Limb (tissue), 2 donors: ENCODE measurements at regions not wholly inside any gene's neighbourhood (a gene's known extent, or its start where the extent isn't known, plus 50 kb on each side); places are given as distances from the start of the nearest gene placed in this dataset.

ENCODE experiments used
- DNase-seq, 2 donors: peaks; one replicate each; pipeline ENCODE4 v3.0.0-alpha.2; 2016; ENCODE audit errors: extremely low spot score in 2 of 2

GRCh38 chr4:136763919-136764318 lies 768.4 kb downstream of the PCDH18 start:
- no peak for DNase-seq

GRCh38 chr4:136755531-136755916 lies 776.8 kb downstream of the PCDH18 start:
- no peak for DNase-seq

- no peak for DNase-seq
These were observed 777.3 kb downstream of the PCDH18 start for GRCh38 chr4:136754810-136755530.

GRCh38 chr4:136751556-136751955 lies 780.7 kb downstream of the PCDH18 start:
- no peak for DNase-seq

GRCh38 chr4:136750897-136751296 lies 781.4 kb downstream of the PCDH18 start:
- DNase-seq = no peak

GRCh38 chr4:136749989-136750388 lies 782.3 kb downstream of the PCDH18 start:
- no peak for DNase-seq

GRCh38 chr4:136748773-136749172 lies 783.5 kb downstream of the PCDH18 start:
- DNase-seq = no peak

- DNase-seq = no peak
These were observed 784.1 kb downstream of the PCDH18 start for GRCh38 chr4:136748165-136748564.

- no peak for DNase-seq
These were observed 789.1 kb downstream of the PCDH18 start for GRCh38 chr4:136743238-136743637.

- DNase-seq = no peak
These were observed 790.0 kb downstream of the PCDH18 start for GRCh38 chr4:136742333-136742732.

GRCh38 chr4:136741468-136741867 lies 790.8 kb downstream of the PCDH18 start:
- DNase-seq = no peak

GRCh38 chr4:136740326-136740725 lies 792.0 kb downstream of the PCDH18 start:
- DNase-seq = no peak

- DNase-seq = no peak
These were observed 795.2 kb downstream of the PCDH18 start for GRCh38 chr4:136737066-136737465.

- peak in 1 of 2 donors; percentile 13 for DNase-seq
These were observed 801.3 kb downstream of the PCDH18 start for GRCh38 chr4:136731025-136731424.

- no peak for DNase-seq
These were observed 806.8 kb downstream of the PCDH18 start for GRCh38 chr4:136725286-136726081.

- DNase-seq = no peak
These were observed 819.2 kb downstream of the PCDH18 start for GRCh38 chr4:136713140-136713539.

GRCh38 chr4:136709897-136710296 lies 822.4 kb downstream of the PCDH18 start:
- no peak for DNase-seq

GRCh38 chr4:136706942-136707341 lies 825.4 kb downstream of the PCDH18 start:
- DNase-seq = no peak

GRCh38 chr4:136699905-136700304 lies 832.4 kb downstream of the PCDH18 start:
- DNase-seq = no peak

GRCh38 chr4:136691607-136692006 lies 840.7 kb downstream of the PCDH18 start:
- no peak for DNase-seq

- no peak for DNase-seq
These were observed 841.9 kb downstream of the PCDH18 start for GRCh38 chr4:136690360-136690759.

GRCh38 chr4:136687596-136687995 lies 844.7 kb downstream of the PCDH18 start:
- no peak for DNase-seq

- DNase-seq = no peak
These were observed 845.2 kb downstream of the PCDH18 start for GRCh38 chr4:136687118-136687517.
